ENCODE measurements at regions not wholly inside any gene's neighbourhood (a gene's known extent, or its start where the extent isn't known, plus 50 kb on each side); places are given as distances from the start of the nearest gene placed in this dataset.

GRCh38 chr11:13064593-13064992, 55.5 kb downstream of the RASSF10 start:
- no peak for TF ChIP-seq CTCF (IDR thresholded peaks at IDR 0.05)
- no peak for TF ChIP-seq POLR2A (IDR thresholded peaks at IDR 0.05)
- TF ChIP-seq POLR2AphosphoS5 (IDR thresholded peaks at IDR 0.05; ENCODE audit: insufficient read depth in 1 of 2, low read depth in 1 of 2), result no peak

All from vagina (tissue), 2 donors.